22Rv1 (cell line): ENCODE measurements at regions not wholly inside any gene's neighbourhood (a gene's known extent, or its start where the extent isn't known, plus 50 kb on each side); places are given as distances from the start of the nearest gene placed in this dataset.

Source experiments
- ZFX ChIP-seq: fragments of 450-650 bp; IDR thresholded peaks from 2 replicates; pipeline ENCODE4 v1.6.1; 2017; ENCODE audit warnings: antibody characterized with exemption, borderline replicate concordance
- TF ChIP-seq, protein P1 (sequence below): fragments of 450-650 bp; IDR thresholded peaks from 2 replicates; pipeline ENCODE4 v1.5.1; 2017; ENCODE audit warnings: mild to moderate bottlenecking

DNA sequence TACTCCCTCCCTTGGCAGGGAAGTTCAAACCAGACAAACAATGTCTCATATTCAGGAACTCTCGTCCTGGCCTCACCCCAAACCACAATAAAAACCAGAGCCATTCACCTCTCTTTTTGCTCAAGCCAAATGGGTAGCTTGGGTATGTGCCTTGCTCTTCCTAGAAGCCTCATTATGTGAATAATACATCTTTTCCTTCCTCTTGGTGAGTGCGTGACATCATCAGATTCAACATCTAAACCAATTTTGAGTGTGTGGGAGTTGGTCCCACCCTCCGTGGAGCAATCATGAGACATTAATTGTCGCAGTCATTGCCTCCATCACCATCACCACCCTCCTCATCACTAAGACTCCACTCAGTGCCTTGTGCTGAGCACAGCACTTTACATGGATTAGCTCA, 482.9 kb downstream of the PTPRU start:
- TF ChIP-seq, protein P1, sequence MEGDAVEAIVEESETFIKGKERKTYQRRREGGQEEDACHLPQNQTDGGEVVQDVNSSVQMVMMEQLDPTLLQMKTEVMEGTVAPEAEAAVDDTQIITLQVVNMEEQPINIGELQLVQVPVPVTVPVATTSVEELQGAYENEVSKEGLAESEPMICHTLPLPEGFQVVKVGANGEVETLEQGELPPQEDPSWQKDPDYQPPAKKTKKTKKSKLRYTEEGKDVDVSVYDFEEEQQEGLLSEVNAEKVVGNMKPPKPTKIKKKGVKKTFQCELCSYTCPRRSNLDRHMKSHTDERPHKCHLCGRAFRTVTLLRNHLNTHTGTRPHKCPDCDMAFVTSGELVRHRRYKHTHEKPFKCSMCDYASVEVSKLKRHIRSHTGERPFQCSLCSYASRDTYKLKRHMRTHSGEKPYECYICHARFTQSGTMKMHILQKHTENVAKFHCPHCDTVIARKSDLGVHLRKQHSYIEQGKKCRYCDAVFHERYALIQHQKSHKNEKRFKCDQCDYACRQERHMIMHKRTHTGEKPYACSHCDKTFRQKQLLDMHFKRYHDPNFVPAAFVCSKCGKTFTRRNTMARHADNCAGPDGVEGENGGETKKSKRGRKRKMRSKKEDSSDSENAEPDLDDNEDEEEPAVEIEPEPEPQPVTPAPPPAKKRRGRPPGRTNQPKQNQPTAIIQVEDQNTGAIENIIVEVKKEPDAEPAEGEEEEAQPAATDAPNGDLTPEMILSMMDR = no peak
- no peak for TF ChIP-seq ZFX
